Ectodermal cell (in vitro differentiated cells): ENCODE measurements at regions not wholly inside any gene's neighbourhood (a gene's known extent, or its start where the extent isn't known, plus 50 kb on each side); places are given as distances from the start of the nearest gene placed in this dataset.

ENCODE experiments used
- H3K27ac ChIP-seq: 2 replicates; pipeline ENCODE4 v1.7.0; 2013; ENCODE audit warnings: mild to moderate bottlenecking, low read depth, low read length; ENCODE audit not compliant: insufficient read depth, poor library complexity, severe bottlenecking
- H3K27me3 ChIP-seq: 2 replicates; pipeline ENCODE4 v1.7.0; 2013; ENCODE audit warnings: mild to moderate bottlenecking, low read length; ENCODE audit not compliant: insufficient read depth, control insufficient read depth, poor library complexity, severe bottlenecking
- H3K36me3 ChIP-seq: one replicate; pipeline ENCODE4 v1.7.0; 2013; ENCODE audit warnings: low read length; ENCODE audit not compliant: control insufficient read depth, insufficient read depth
- H3K4me1 ChIP-seq: one replicate; pipeline ENCODE4 v1.7.0; 2013; ENCODE audit warnings: low read length; ENCODE audit not compliant: control insufficient read depth, insufficient read depth
- H3K4me3 ChIP-seq: 2 replicates; pipeline ENCODE4 v1.7.0; 2013; ENCODE audit warnings: low read depth, low read length, control low read depth; ENCODE audit not compliant: insufficient read depth
- H3K9me3 ChIP-seq: 2 replicates; pipeline ENCODE4 v1.7.0; 2013; ENCODE audit warnings: mild to moderate bottlenecking, low read length, moderate library complexity; ENCODE audit not compliant: control insufficient read depth
- whole genome bisulfite sequencing, 2 experiments: methylation state at CpG; one replicate each; pipeline ENCODE4 v1.1.7; 2013; ENCODE audit warnings: missing lambda C conversion rate in 2 of 2; 5-methylcytosine and 5-hydroxymethylcytosine counted together

DNA sequence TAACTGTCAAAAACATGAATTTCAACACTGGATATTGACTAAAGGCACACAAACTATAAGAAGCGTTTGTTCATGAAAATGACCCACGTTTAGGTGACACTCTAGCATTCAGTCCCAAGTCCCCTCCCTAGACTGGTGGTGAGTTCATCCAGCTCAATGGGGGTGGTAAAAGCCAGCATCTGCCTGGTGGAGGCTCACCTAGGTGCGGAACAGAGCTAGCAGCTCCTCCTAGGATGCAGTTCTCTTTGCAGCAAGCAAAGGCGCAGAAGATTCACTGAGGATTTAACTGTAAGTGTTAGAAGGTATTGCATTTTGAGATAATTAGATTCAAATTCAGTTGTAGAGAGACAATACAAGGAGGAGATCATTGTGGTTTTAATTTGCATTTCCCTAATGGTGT is 87.6 kb downstream of the VSTM2A start:
- Histone ChIP-seq H3K36me3 (no peaks in the 10 kb centered on the region), H3K27ac (no peak overlapping the region), H3K4me1 (no peaks in the 10 kb centered on the region), H3K9me3 (no peaks in the 10 kb centered on the region), H3K4me3 (no peak overlapping the region), H3K27me3 (no peaks in the 10 kb centered on the region)
- WGBS, 2 experiments: 69 to 79% methylated on average over 4 of the region's 4 CpGs

GRCh38 chr7:54622696-54623309 is 80.6 kb downstream of the VSTM2A start:
- Histone ChIP-seq H3K4me1 (no peaks in the 10 kb centered on the region), H3K9me3 (no peaks in the 10 kb centered on the region), H3K27ac (no peak overlapping the region), H3K36me3 (no peaks in the 10 kb centered on the region), H3K4me3 (no peak overlapping the region), H3K27me3 (no peaks in the 10 kb centered on the region)
- WGBS, 2 experiments: 93 to 95% methylated on average over 3 of the region's 3 CpGs
